IMR-90 (cell line): ENCODE measurements at regions not wholly inside any gene's neighbourhood (a gene's known extent, or its start where the extent isn't known, plus 50 kb on each side); places are given as distances from the start of the nearest gene placed in this dataset.

Experiments used
- ATAC-seq: fragments of 200-7000 bp; cut with Tn5 transposase; 2 replicates; pipeline ENCODE4 v1.9.1; 2020; ENCODE audit warnings: low read depth, mild to moderate bottlenecking, moderate library complexity
- BruUV-seq: library from RNA; stranded (reverse); fragments of 400-500 nt; replicated peaks from 2 replicates; lab custom pipeline; 2021; lab: Mats Ljungman, UMichigan
- CTCF ChIA-PET: fragments of 300-600 bp; formaldehyde crosslinking; extraction: SDS; loops from one replicate; lab custom pipeline; 2021; ENCODE audit warnings: antibody characterized with exemption; lab: Yijun Ruan, JAX
- POLR2A ChIA-PET: fragments of 300-600 bp; sonication (Branson Sonifier 250); formaldehyde crosslinking; loops from one replicate; lab custom pipeline; 2022; ENCODE audit warnings: antibody characterized with exemption; ENCODE audit not compliant: unreplicated experiment; lab: Charles Lee
- DNase-seq: peaks from one replicate; pipeline ENCODE4 v3.0.0; 2013
- H2AFZ ChIP-seq: replicated peaks from 2 replicates; pipeline ENCODE3; 2013; ENCODE audit warnings: low read length, mild to moderate bottlenecking; ENCODE audit not compliant: poor library complexity
- H2AK5ac ChIP-seq: 2 replicates; pipeline ENCODE4 v1.6.1; 2013; ENCODE audit warnings: low read depth, low read length, inconsistent platforms
- H2AK9ac ChIP-seq: replicated peaks from 2 replicates; pipeline ENCODE3; 2013; ENCODE audit warnings: mild to moderate bottlenecking, low read depth, low read length, moderate library complexity; ENCODE audit not compliant: poor library complexity
- H2BK120ac ChIP-seq: 2 replicates; pipeline ENCODE4 v1.6.1; 2013; ENCODE audit warnings: low read depth, low read length, inconsistent platforms
- H2BK15ac ChIP-seq: 3 replicates; pipeline ENCODE4 v1.6.1; 2013; ENCODE audit warnings: low read depth, low read length, inconsistent platforms
- H2BK20ac ChIP-seq: 2 replicates; pipeline ENCODE4 v1.6.1; 2013; ENCODE audit warnings: low read depth, mild to moderate bottlenecking, inconsistent platforms, low read length, moderate library complexity
- H2BK5ac ChIP-seq: 2 replicates; pipeline ENCODE4 v1.6.1; 2013; ENCODE audit warnings: mild to moderate bottlenecking, low read depth, low read length, inconsistent platforms; ENCODE audit not compliant: poor library complexity, severe bottlenecking
- H3K14ac ChIP-seq: replicated peaks from 2 replicates; pipeline ENCODE4 v1.6.1; 2013; ENCODE audit warnings: low read depth, low read length, inconsistent platforms
- H3K18ac ChIP-seq: 2 replicates; pipeline ENCODE4 v1.6.1; 2013; ENCODE audit warnings: low read depth, low read length, control low read depth
- H3K23ac ChIP-seq: 2 replicates; pipeline ENCODE4 v1.6.1; 2013; ENCODE audit warnings: low read depth, low read length, inconsistent platforms
- H3K27ac ChIP-seq: 2 replicates; pipeline ENCODE4 v1.5.1; 2013; ENCODE audit warnings: mild to moderate bottlenecking, control low read depth, low read length; ENCODE audit not compliant: insufficient read depth
- H3K27me3 ChIP-seq: 2 replicates; pipeline ENCODE4 v1.6.1; 2013; ENCODE audit warnings: low read length; ENCODE audit not compliant: control insufficient read depth, insufficient read depth
- H3K36me3 ChIP-seq: 2 replicates; pipeline ENCODE4 v1.6.1; 2013; ENCODE audit warnings: low read length, mixed read lengths; ENCODE audit not compliant: control insufficient read depth, insufficient read depth
- H3K4ac ChIP-seq: 2 replicates; pipeline ENCODE4 v1.6.1; 2013; ENCODE audit warnings: low read depth, low read length, inconsistent platforms
- H3K4me1 ChIP-seq: 2 replicates; pipeline ENCODE4 v1.6.1; 2013; ENCODE audit warnings: low read length, mixed read lengths; ENCODE audit not compliant: control insufficient read depth, insufficient read depth
- H3K4me2 ChIP-seq: 2 replicates; pipeline ENCODE4 v1.6.1; 2013; ENCODE audit warnings: low read depth, mild to moderate bottlenecking, control low read depth, low read length, moderate library complexity
- H3K4me3 ChIP-seq: 2 replicates; pipeline ENCODE4 v1.5.1; 2013; ENCODE audit warnings: low read depth, mild to moderate bottlenecking, control low read depth, low read length, moderate library complexity; ENCODE audit not compliant: insufficient read depth
- H3K56ac ChIP-seq: 2 replicates; pipeline ENCODE4 v1.6.1; 2013; ENCODE audit warnings: low read length, inconsistent platforms; ENCODE audit not compliant: insufficient read depth; ENCODE audit errors: extremely low read depth
- H3K79me1 ChIP-seq, 2 experiments: 2 replicates each; pipeline ENCODE4 v1.6.1; 2013; ENCODE audit warnings: low read length in 2 of 2, inconsistent platforms in 1 of 2, low read depth in 1 of 2
- H3K9ac ChIP-seq: 2 replicates; pipeline ENCODE4 v1.6.1; 2013; ENCODE audit warnings: low read depth, low read length, control low read depth
- H3K9me1 ChIP-seq: 2 replicates; pipeline ENCODE4 v1.6.1; 2013; ENCODE audit warnings: low read length, inconsistent platforms; ENCODE audit not compliant: insufficient read depth
- H3K9me3 ChIP-seq: 2 replicates; pipeline ENCODE4 v1.6.1; 2013; ENCODE audit warnings: low read length; ENCODE audit not compliant: control insufficient read depth, insufficient read depth
- H4K20me1 ChIP-seq: 2 replicates; pipeline ENCODE4 v1.6.1; 2013; ENCODE audit warnings: low read length, inconsistent platforms; ENCODE audit not compliant: insufficient read depth
- H4K5ac ChIP-seq: 2 replicates; pipeline ENCODE4 v1.6.1; 2013; ENCODE audit warnings: mild to moderate bottlenecking, low read depth, low read length, control low read depth
- H4K8ac ChIP-seq, 2 experiments: 2 replicates each; pipeline ENCODE4 v1.6.1; 2013; ENCODE audit warnings: low read depth in 2 of 2, low read length in 2 of 2, control low read depth in 1 of 2, inconsistent platforms in 1 of 2
- H4K91ac ChIP-seq: 2 replicates; pipeline ENCODE4 v1.6.1; 2013; ENCODE audit warnings: low read depth, low read length, inconsistent platforms; ENCODE audit not compliant: insufficient read depth
- BHLHE40 ChIP-seq: fragments of 150-350 bp; IDR thresholded peaks from 2 replicates; pipeline ENCODE4 v1.6.1; 2016; ENCODE audit warnings: mild to moderate bottlenecking, low read depth, low read length
- MAFK ChIP-seq: IDR thresholded peaks from 2 replicates; pipeline ENCODE4 v1.6.1; 2012; ENCODE audit warnings: low read depth, low read length, improper control_type of control experiment
- RAD21 ChIP-seq: IDR thresholded peaks from 2 replicates; pipeline ENCODE4 v1.6.1; 2012; ENCODE audit warnings: low read length, improper control_type of control experiment
- WGBS, 2 experiments: methylation state at CpG; one replicate each; pipeline versions ENCODE4 v1.1.5 to v1.1.7; 2013; ENCODE audit warnings: missing lambda C conversion rate in 2 of 2; ENCODE audit not compliant: insufficient read length in 1 of 2; ENCODE audit errors: extremely low coverage in 2 of 2; 5-methylcytosine and 5-hydroxymethylcytosine counted together
- dilution Hi-C: fragments of 300-500 bp; cut with HindIII; formaldehyde crosslinking; loops from one replicate; pipeline ENCODE4 v1.14.3; 2018; ENCODE audit warnings: low sequenced_read_pairs; ENCODE audit not compliant: unreplicated experiment
- in situ Hi-C: fragments of 300-500 bp; cut with MboI; formaldehyde crosslinking; loops from 3 replicates; pipeline ENCODE4 v1.14.3; 2019; ENCODE audit warnings: low sequenced_read_pairs, inconsistent platforms, mixed read lengths
- intact Hi-C: fragments of 100-400 bp; cut with micrococcal nuclease; formaldehyde crosslinking; loops from 2 replicates; pipeline ENCODE4 v1.10.0; 2022
- TF ChIP-seq, protein P1 (sequence below): fragments of 150-350 bp; IDR thresholded peaks from 2 replicates; pipeline ENCODE4 v1.6.1; 2017; ENCODE audit warnings: mild to moderate bottlenecking, antibody characterized with exemption, low read length, low read depth

DNA sequence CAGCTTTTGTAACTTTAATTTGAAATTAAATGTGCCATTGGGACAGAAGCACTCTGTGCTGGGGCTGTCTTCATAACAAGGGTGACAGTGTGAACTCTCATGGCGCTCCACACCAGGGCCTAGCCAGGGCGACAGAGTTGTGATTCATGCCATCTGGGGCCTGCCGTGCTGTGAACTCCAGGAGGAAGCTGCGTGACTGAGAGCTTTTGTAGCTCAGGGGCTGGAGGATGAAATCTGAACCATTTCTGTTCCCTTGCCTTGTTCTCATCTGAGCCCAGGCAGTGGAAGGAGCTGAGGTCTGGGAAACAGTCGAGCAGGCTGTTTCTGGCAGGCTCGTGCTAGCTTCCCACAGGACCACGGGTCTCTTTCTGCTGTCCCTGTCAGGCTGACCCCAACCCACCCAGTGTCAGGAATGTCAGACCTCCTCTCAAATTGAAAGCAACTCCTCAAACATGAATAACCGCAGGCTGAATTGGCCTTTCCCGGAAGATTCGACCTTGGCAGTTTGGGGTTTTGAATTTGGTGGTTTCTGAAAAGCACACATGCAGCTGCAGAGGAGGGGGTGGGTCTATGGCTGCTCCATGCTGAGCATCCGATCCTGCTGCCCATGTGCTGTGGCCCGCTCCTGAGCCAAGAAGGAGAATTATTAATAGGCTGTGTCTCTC lies 69.2 kb upstream of the RPS23 start:
- Histone ChIP-seq H3K4me1 (peaks cover 21% of the 10 kb centered on the region), H2BK20ac (peak overlapping the region; percentile 91), H3K9me3 (no peaks in the 10 kb centered on the region), H4K20me1 (no peaks in the 10 kb centered on the region), H2BK120ac (peak overlapping the region; percentile 95), H3K14ac (peak overlapping the region; percentile 96), H3K18ac (peak overlapping the region; percentile 83), H3K4me2 (peak overlapping the region; percentile 70), H3K23ac (peak overlapping the region; percentile 91), H2AK9ac (peak overlapping the region; percentile 22), H4K5ac (peak overlapping the region; percentile 74), H4K8ac (peak overlapping the region; percentile 28 to 86), H2BK5ac (peak overlapping the region; percentile 90), H2AFZ (peak overlapping the region; percentile 91), H3K79me1 (no peaks in the 10 kb centered on the region), H3K4me3 (no peak overlapping the region), H2AK5ac (0 out of 2 replicates have a peak overlapping the region, but pooled peaks have one; percentile 23), H3K9me1 (peaks cover 19% of the 10 kb centered on the region), H3K9ac (peak overlapping the region; percentile 70), H3K36me3 (no peaks in the 10 kb centered on the region), H3K27ac (peak overlapping the region; percentile 86), H3K56ac (peak overlapping the region; percentile 62; the same call in 1 of the 2 replicates), H3K27me3 (no peaks in the 10 kb centered on the region), H2BK15ac (peak overlapping the region; percentile 88; the same call in 1 of the 3 replicates), H4K91ac (peak overlapping the region; percentile 89), H3K4ac (peak overlapping the region; percentile 89)
- peak; percentile 90 for DNase-seq
- intact Hi-C loops (no loop called here), in situ Hi-C loops (no loop called here), dilution Hi-C loops (no loop called here)
- TF ChIP-seq BHLHE40 (no peak), MAFK (no peak), RAD21 (peak; percentile 4; the same call in 1 of the 2 replicates)
- TF ChIP-seq, protein P1, sequence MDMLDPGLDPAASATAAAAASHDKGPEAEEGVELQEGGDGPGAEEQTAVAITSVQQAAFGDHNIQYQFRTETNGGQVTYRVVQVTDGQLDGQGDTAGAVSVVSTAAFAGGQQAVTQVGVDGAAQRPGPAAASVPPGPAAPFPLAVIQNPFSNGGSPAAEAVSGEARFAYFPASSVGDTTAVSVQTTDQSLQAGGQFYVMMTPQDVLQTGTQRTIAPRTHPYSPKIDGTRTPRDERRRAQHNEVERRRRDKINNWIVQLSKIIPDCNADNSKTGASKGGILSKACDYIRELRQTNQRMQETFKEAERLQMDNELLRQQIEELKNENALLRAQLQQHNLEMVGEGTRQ = no peak
- POLR2A ChIA-PET = no interaction called here
- BruUV-seq = no TSS peak
- CTCF ChIA-PET = interaction anchor here (0.6 to 1.5 kb wide), 3 partner anchors 34 to 1084 kb away, joined by 3 to 7 read pairs (median 4); no protein-coding TSS in a partner anchor
- WGBS, 2 experiments = 17% methylated on average over 2 of the region's 12 CpGs; no CpG with 5 or more reads in 1 of the 2 experiments
- ATAC-seq = peak; percentile 76
